AG10803 (cell line): ENCODE measurements at regions not wholly inside any gene's neighbourhood (a gene's known extent, or its start where the extent isn't known, plus 50 kb on each side); places are given as distances from the start of the nearest gene placed in this dataset.
"Not testable (repeated sequence)": the region's sequence is repeated elsewhere in the genome, so short reads cannot be mapped to it uniquely, and the experiment has no call there.

Experiments
- DNase-seq: peaks from one replicate; pipeline ENCODE4 v3.0.0; 2010; ENCODE audit warnings: low read depth
- H3K4me3 ChIP-seq: 2 replicates; pipeline ENCODE4 v1.5.1; 2011; ENCODE audit warnings: mild to moderate bottlenecking, low read length, control low read depth
- TF ChIP-seq, protein P1 (sequence below): conservative IDR thresholded peaks from 2 replicates; pipeline ENCODE4 v1.5.1; 2011; ENCODE audit warnings: mild to moderate bottlenecking, low read length, control low read depth, inconsistent platforms

DNA sequence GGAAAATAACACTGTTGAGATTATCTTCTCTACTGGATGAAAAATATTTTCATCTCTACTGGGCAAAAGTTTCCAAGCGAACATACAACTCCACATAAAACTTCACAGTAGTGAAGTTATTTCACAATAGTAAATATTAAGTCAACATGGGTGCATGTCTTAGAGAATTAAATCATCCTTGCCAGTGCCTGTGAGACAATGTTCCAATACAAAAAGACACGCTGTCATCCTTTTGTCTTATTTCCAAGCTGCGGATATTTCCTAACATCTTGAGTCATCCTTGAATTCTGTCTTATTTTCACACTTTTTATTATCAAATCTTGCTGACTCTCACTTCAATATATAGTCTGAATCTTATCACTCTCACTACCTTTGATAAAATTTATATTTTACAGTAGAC is 142.9 kb upstream of the KITLG start:
- TF ChIP-seq, protein P1, sequence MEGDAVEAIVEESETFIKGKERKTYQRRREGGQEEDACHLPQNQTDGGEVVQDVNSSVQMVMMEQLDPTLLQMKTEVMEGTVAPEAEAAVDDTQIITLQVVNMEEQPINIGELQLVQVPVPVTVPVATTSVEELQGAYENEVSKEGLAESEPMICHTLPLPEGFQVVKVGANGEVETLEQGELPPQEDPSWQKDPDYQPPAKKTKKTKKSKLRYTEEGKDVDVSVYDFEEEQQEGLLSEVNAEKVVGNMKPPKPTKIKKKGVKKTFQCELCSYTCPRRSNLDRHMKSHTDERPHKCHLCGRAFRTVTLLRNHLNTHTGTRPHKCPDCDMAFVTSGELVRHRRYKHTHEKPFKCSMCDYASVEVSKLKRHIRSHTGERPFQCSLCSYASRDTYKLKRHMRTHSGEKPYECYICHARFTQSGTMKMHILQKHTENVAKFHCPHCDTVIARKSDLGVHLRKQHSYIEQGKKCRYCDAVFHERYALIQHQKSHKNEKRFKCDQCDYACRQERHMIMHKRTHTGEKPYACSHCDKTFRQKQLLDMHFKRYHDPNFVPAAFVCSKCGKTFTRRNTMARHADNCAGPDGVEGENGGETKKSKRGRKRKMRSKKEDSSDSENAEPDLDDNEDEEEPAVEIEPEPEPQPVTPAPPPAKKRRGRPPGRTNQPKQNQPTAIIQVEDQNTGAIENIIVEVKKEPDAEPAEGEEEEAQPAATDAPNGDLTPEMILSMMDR = no peak
- DNase-seq = peak; percentile 91
- no peak overlapping the region for H3K4me3 ChIP-seq

DNA sequence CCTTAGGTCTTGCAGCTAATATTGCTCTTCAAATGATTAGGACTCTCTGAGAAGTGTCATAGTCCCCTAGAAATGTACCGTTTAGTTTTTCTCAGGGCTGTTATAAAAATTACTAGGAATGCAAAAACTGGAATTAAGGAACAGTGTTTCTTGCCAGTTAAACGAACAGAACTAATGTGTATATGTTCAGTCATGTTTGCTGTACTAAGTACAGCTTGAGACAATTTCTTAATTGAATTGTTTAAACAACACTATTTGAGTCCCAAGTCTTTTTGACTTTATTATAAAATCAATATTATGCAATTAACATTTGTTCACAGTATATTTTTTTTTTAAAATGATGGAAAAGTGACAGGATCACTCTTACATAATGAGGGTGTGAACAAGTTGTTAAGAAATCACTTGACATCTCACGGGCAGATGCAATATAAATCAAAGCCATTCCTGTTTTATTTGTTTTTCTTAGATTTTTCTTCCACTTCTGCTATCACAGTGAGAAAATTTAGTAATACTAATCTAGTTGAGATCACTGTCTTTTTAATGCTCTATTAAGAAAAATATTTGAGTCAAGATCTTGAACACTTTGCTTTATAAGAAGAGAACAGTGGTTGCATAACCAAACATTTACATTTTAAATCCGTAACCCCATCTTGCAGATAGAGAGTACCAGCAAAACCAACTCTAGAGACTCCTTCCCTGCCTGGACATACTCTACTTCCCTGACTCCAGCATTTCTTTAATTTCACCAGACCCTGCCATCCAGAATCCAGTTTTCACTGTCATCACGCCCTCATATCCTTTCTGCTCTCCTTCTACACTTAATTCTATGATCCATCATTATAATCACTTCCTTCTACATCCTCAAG is 140.7 kb upstream of the KITLG start:
- TF ChIP-seq, protein P1 = no peak
- no peak for DNase-seq
- H3K4me3 ChIP-seq = no peak overlapping the region

DNA sequence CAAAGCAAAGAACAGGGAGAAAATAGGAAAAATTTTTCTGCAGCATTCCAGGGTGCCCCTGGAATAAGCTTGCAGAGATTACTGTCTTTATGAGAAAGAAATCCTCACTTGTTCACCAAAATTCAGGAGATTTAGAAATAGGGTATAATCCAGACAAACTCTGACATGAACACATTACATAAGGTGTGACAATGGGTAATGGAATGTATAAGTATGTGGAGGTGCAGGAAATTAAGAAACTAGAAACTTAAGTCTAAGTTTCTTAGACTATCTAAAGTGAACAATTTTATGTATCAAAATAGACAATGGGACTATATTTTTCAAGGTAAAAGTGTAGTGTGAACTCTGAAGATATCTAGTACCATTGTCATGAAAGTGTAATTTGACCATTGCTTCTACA is 140.0 kb upstream of the KITLG start:
- no peak overlapping the region for H3K4me3 ChIP-seq
- TF ChIP-seq, protein P1 = no peak
- no peak for DNase-seq

DNA sequence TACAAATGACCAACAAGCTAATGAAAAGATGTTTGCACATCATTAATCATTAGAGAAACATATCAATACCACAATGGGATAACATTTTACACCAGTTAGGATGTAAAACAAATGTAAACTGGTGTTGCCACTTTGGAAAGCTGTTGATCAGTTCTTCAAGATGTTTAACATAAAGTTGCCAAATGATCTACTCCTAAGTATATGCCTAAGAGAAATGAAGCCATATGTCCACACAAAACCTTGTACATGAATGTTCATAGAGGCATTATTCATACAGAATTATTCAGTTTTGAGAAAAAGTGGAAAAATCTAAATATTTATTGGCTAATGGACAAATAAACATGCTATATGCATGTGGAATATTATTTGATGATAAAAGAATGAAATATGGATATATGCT is 136.9 kb upstream of the KITLG start:
- no peak overlapping the region for H3K4me3 ChIP-seq
- DNase-seq = no peak
- TF ChIP-seq, protein P1 = no peak

DNA sequence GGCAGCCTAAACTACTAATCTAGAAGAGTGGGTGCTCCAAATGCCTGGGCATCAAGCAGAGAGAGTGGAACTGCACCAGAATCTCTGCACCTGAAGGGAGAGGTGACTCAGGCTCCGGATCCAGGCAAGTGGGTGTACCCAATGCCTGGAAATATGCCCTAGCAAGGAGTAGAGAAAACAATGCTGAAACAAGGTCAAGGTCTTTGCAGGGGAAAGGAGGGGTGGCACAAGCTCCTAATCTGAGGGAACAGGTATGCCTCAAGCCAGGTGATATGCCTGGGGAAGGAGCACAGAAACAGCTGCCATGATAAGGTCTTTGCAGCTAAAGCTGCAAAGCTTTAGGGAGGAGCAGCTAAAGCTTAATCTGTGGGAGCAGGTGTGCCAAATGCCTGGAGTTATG is 136.0 kb upstream of the KITLG start:
- TF ChIP-seq, protein P1 = no peak
- no peak for DNase-seq

DNA sequence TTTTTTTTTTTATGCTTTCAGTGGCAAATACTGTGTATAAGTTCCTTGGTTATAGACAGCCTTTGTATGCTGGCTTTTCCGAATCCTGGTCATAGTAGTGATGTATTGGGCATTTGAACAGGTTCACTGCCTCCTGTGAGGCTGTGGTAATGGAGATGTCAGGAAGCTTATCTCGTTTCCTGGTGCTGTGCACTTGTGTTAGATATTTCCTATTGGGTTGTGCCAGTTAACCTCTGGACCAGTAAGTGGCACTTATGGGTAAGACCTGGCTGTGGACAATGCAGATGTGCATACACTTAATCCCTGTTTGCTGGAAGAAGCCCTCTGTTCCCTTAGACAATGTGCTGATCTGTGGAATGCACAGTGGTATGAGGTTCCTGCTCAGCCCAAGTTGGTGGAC is 135.4 kb upstream of the KITLG start:
- no peak overlapping the region for H3K4me3 ChIP-seq
- no peak for DNase-seq
- TF ChIP-seq, protein P1 = no peak

More for the DNA sequence above, 136.0 kb upstream of the KITLG start:
- no peak overlapping the region for H3K4me3 ChIP-seq

DNA sequence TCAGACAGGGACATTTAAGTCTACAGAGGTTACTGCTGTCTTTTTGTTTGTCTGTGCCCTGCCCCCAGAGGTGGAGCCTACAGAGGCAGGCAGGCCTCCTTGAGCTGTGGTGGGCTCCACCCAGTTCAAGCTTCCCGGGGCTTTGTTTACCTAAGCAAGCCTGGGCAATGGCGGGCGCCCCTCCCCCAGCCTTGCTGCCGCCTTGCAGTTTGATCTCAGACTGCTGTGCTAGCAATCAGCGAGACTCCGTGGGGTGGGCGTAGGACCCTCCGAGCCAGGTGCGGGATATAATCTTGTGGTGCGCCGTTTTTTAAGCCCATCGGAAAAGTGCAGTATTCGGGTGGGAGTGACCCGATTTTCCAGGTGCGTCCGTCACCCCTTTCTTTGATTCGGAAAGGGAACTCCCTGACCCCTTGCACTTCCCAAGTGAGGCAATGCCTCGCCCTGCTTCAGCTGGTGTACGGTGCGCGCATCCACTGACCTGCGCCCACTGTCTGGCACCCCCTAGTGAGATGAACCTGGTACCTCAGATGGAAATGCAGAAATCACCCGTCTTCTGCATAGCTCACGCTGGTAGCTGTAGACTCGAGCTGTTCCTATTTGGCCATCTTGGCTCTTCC is 134.1 kb upstream of the KITLG start:
- DNase-seq, H3K4me3 ChIP-seq: not testable (repeated sequence)
